H1 (cell line): ENCODE measurements at regions not wholly inside any gene's neighbourhood (a gene's known extent, or its start where the extent isn't known, plus 50 kb on each side); places are given as distances from the start of the nearest gene placed in this dataset.

ENCODE experiments used
- CTCF ChIA-PET: fragments of 300-600 bp; sonication (Branson Sonifier 250); formaldehyde crosslinking; loops from one replicate; lab custom pipeline; 2021; ENCODE audit not compliant: partially characterized antibody; lab: Charles Lee
- POLR2A ChIA-PET: fragments of 300-600 bp; sonication (Branson Sonifier 250); formaldehyde crosslinking; loops from one replicate; lab custom pipeline; 2021; ENCODE audit warnings: inconsistent platforms; ENCODE audit not compliant: partially characterized antibody; lab: Charles Lee
- DNase-seq, 2 experiments: peaks; one replicate each; pipeline versions ENCODE4 v3.0.0 to v3.0.0-alpha.2; 2010 to 2022; ENCODE audit warnings: low spot score in 2 of 2, low read depth in 1 of 2, mixed read lengths in 1 of 2
- FAIRE-seq: peaks from 2 replicates; lab custom pipeline; 2011; peaks lifted over from hg19 to GRCh38; lab: Jason Lieb, UNC
- H2AFZ ChIP-seq: 2 replicates; pipeline ENCODE4 v1.8.1; 2012; ENCODE audit warnings: low read length, inconsistent platforms
- H2AK5ac ChIP-seq: 2 replicates; pipeline ENCODE4 v1.6.1; 2013; ENCODE audit warnings: low read depth, low read length
- H2BK120ac ChIP-seq: replicated peaks from 2 replicates; pipeline ENCODE3; 2013; ENCODE audit warnings: low read depth, low read length, inconsistent platforms
- H2BK12ac ChIP-seq: 2 replicates; pipeline ENCODE4 v1.6.1; 2013; ENCODE audit warnings: low read depth, low read length
- H2BK15ac ChIP-seq: 2 replicates; pipeline ENCODE4 v1.6.1; 2013; ENCODE audit warnings: low read length
- H2BK20ac ChIP-seq: 2 replicates; pipeline ENCODE4 v1.6.1; 2013; ENCODE audit warnings: low read length
- H2BK5ac ChIP-seq: 2 replicates; pipeline ENCODE4 v1.6.1; 2013; ENCODE audit warnings: low read depth, low read length
- H3K14ac ChIP-seq: 2 replicates; pipeline ENCODE4 v1.6.1; 2013; ENCODE audit warnings: inconsistent platforms; ENCODE audit not compliant: insufficient read length
- H3K18ac ChIP-seq: 2 replicates; pipeline ENCODE4 v1.6.1; 2013; ENCODE audit warnings: low read length; ENCODE audit errors: extremely low read depth
- H3K23ac ChIP-seq: 2 replicates; pipeline ENCODE4 v1.6.1; 2013; ENCODE audit warnings: inconsistent platforms; ENCODE audit not compliant: insufficient read length
- H3K23me2 ChIP-seq: 2 replicates; pipeline ENCODE4 v1.6.1; 2013; ENCODE audit warnings: low read depth, low read length
- H3K27ac ChIP-seq: 2 replicates; pipeline ENCODE4 v1.6.1; 2011; ENCODE audit warnings: low read depth, low read length, inconsistent platforms
- H3K27me3 ChIP-seq, 4 experiments: replicated peaks in 1 of 4; 1 replicate in 1 of 4; 2 replicates in 3 of 4; pipeline versions ENCODE4 v1.6.1 to v1.8.1; 2011 to 2013; ENCODE audit warnings: low read length in 3 of 4, mild to moderate bottlenecking in 3 of 4, inconsistent platforms in 2 of 4, mixed read lengths in 2 of 4, moderate library complexity in 1 of 4; ENCODE audit not compliant: control insufficient read depth in 3 of 4, insufficient read depth in 3 of 4; ENCODE audit errors: extremely low read depth in 1 of 4
- H3K36me3 ChIP-seq, 4 experiments: 2 replicates each; pipeline versions ENCODE4 v1.6.1 to v1.8.1; 2011 to 2013; ENCODE audit warnings: mild to moderate bottlenecking in 4 of 4, low read length in 3 of 4, moderate library complexity in 2 of 4, control low read depth in 1 of 4, inconsistent platforms in 1 of 4; ENCODE audit not compliant: insufficient read depth in 4 of 4, control insufficient read depth in 2 of 4
- H3K4ac ChIP-seq: replicated peaks from 2 replicates; pipeline ENCODE3; 2013; ENCODE audit warnings: low read length, low read depth, mixed read lengths, inconsistent platforms; ENCODE audit not compliant: insufficient read length
- H3K4me1 ChIP-seq, 4 experiments: replicated peaks in 1 of 4; 1 replicate in 1 of 4; 2 replicates in 3 of 4; pipeline versions ENCODE4 v1.6.1 to v1.8.1; 2011 to 2013; ENCODE audit warnings: low read length in 3 of 4, inconsistent platforms in 2 of 4, mixed read lengths in 1 of 4; ENCODE audit not compliant: insufficient read depth in 4 of 4, control insufficient read depth in 3 of 4
- H3K4me2 ChIP-seq, 2 experiments: 2 replicates each; pipeline versions ENCODE4 v1.6.1 to v1.8.1; 2011 to 2013; ENCODE audit warnings: low read depth in 2 of 2, low read length in 2 of 2, control low read depth in 1 of 2, inconsistent platforms in 1 of 2, mild to moderate bottlenecking in 1 of 2; ENCODE audit not compliant: insufficient read depth in 1 of 2
- H3K4me3 ChIP-seq, 4 experiments: fragments of 200-600, 300-600 bp in 1 of 4; sonication (generic), shearing (Covaris generic), sonication (Bioruptor Twin) in 1 of 4; 2 replicates each; pipeline versions ENCODE4 v1.5.1 to v1.8.1; 2011 to 2016; ENCODE audit warnings: low read length in 4 of 4, low read depth in 3 of 4, control low read depth in 2 of 4, inconsistent platforms in 2 of 4, mild to moderate bottlenecking in 2 of 4, mixed read lengths in 1 of 4, moderate library complexity in 1 of 4; ENCODE audit not compliant: insufficient read depth in 2 of 4; ENCODE audit errors: extremely low read depth in 1 of 4
- H3K56ac ChIP-seq: replicated peaks from 2 replicates; pipeline ENCODE3; 2013; ENCODE audit warnings: low read depth, mild to moderate bottlenecking, mixed read lengths, low read length, inconsistent platforms; ENCODE audit not compliant: insufficient read length
- H3K79me1 ChIP-seq: 2 replicates; pipeline ENCODE4 v1.6.1; 2013; ENCODE audit warnings: low read depth, low read length, control low read depth
- H3K79me2 ChIP-seq, 2 experiments: 2 replicates each; pipeline versions ENCODE4 v1.6.1 to v1.8.1; 2012 to 2013; ENCODE audit warnings: low read length in 2 of 2, mild to moderate bottlenecking in 2 of 2, inconsistent platforms in 1 of 2; ENCODE audit not compliant: insufficient read depth in 2 of 2, control insufficient read depth in 1 of 2
- H3K9ac ChIP-seq, 4 experiments: replicated peaks in 1 of 4; 1 replicate in 1 of 4; 2 replicates in 3 of 4; pipeline versions ENCODE4 v1.6.1 to v1.8.1; 2011 to 2013; ENCODE audit warnings: low read depth in 3 of 4, low read length in 3 of 4, control low read depth in 2 of 4, mild to moderate bottlenecking in 2 of 4, moderate library complexity in 2 of 4, inconsistent platforms in 1 of 4; ENCODE audit errors: extremely low read depth in 1 of 4
- H3K9me3 ChIP-seq, 2 experiments: 2 replicates each; pipeline versions ENCODE4 v1.6.1 to v1.8.1; 2012 to 2013; ENCODE audit warnings: mild to moderate bottlenecking in 2 of 2, moderate library complexity in 2 of 2, control low read depth in 1 of 2, inconsistent platforms in 1 of 2, low read depth in 1 of 2, low read length in 1 of 2, mixed read lengths in 1 of 2; ENCODE audit not compliant: insufficient read depth in 2 of 2
- H4K20me1 ChIP-seq, 2 experiments: replicated peaks in 1 of 2; 2 replicates each; pipeline versions ENCODE3 to v1.8.1; 2011 to 2013; ENCODE audit warnings: inconsistent platforms in 2 of 2, low read length in 2 of 2, mild to moderate bottlenecking in 1 of 2; ENCODE audit not compliant: insufficient read depth in 2 of 2, control insufficient read depth in 1 of 2
- H4K5ac ChIP-seq: 2 replicates; pipeline ENCODE4 v1.6.1; 2013; ENCODE audit warnings: low read length, low read depth, mixed read lengths, inconsistent platforms; ENCODE audit not compliant: insufficient read length
- H4K8ac ChIP-seq: 2 replicates; pipeline ENCODE4 v1.8.0; 2013; ENCODE audit warnings: mild to moderate bottlenecking, moderate library complexity, low read length, inconsistent platforms; ENCODE audit not compliant: insufficient read depth; ENCODE audit errors: extremely low read depth
- H4K91ac ChIP-seq: replicated peaks from 2 replicates; pipeline ENCODE3; 2013; ENCODE audit warnings: low read length, mixed read lengths, inconsistent platforms; ENCODE audit not compliant: insufficient read length
- CBX8 ChIP-seq: fragments of 300-800, 300-1000 bp; sonication (generic); IDR thresholded peaks from 2 replicates; pipeline ENCODE4 v1.7.1; 2016; ENCODE audit warnings: low read depth, low read length, borderline replicate concordance
- CHD2 ChIP-seq: IDR thresholded peaks from 2 replicates; pipeline ENCODE4 v1.6.1; 2012; ENCODE audit warnings: low read length, improper control_type of control experiment
- WGBS, 2 experiments: shearing (Covaris generic) in 1 of 2; methylation state at CpG; one replicate each; pipeline versions ENCODE4 v1.1.6 to v1.1.7; 2013 to 2015; ENCODE audit warnings: low lambda C conversion rate in 2 of 2, mixed read lengths in 2 of 2, inconsistent platforms in 1 of 2, low coverage in 1 of 2, missing lambda C conversion rate in 1 of 2; ENCODE audit not compliant: insufficient replicate concordance in 2 of 2, insufficient coverage in 1 of 2, insufficient read length in 1 of 2; ENCODE audit errors: extremely low coverage in 1 of 2, missing lambda C conversion rate in 1 of 2; 5-methylcytosine and 5-hydroxymethylcytosine counted together

DNA sequence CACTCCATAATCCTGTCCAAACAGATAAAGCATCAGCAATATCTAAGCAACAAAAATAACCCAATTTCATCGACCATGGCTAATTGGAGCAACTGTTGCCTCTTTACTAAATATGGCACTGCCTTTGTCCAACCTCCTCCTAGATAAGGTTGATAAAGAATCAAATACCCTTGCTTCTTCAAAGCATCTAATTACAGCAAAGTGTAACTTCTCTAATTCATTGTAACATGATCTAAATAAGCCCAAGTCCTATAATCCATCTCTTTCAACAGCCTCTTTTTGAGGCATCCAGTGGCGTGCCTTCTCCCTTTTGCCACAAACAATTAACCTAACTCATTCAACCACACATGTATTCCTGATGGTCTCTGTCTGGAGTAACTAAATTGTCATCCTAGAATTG, 81.7 kb upstream of the KLHL1 start:
- FAIRE-seq: no peak
- TF ChIP-seq CBX8 (no peak), CHD2 (no peak)

More for the DNA sequence above, 81.7 kb upstream of the KLHL1 start:
- Histone ChIP-seq H3K23ac (no peak overlapping the region), H3K27ac (no peak overlapping the region), H3K56ac (no peak overlapping the region), H3K4me2 (no peak overlapping the region), H3K4me3 (no peak overlapping the region), H3K27me3 (no peaks in the 10 kb centered on the region), H2BK5ac (no peak overlapping the region), H2BK20ac (no peak overlapping the region), H3K9me3 (no peaks in the 10 kb centered on the region), H4K91ac (no peak overlapping the region), H2AK5ac (no peak overlapping the region), H4K8ac (no peak overlapping the region), H3K23me2 (no peaks in the 10 kb centered on the region), H3K79me2 (no peaks in the 10 kb centered on the region), H4K5ac (no peak overlapping the region), H2BK12ac (no peak overlapping the region), H3K4ac (no peak overlapping the region), H2BK15ac (no peak overlapping the region), H3K79me1 (no peaks in the 10 kb centered on the region), H3K36me3 (no peaks in the 10 kb centered on the region), H3K9ac (no peak overlapping the region), H3K14ac (no peak overlapping the region), H3K18ac (no peak overlapping the region), H2AFZ (peak overlapping the region; percentile 53; the same call in 1 of the 2 replicates), H2BK120ac (no peak overlapping the region), H4K20me1 (no peaks in the 10 kb centered on the region), H3K4me1 (no peaks in the 10 kb centered on the region)
- POLR2A ChIA-PET: no interaction called here
- DNase-seq: no peak
- 88% methylated on average over 2 of the region's 2 CpGs; no CpG with 5 or more reads in 1 of the 2 experiments for WGBS, 2 experiments
- CTCF ChIA-PET: interaction anchor here (0.6 to 1.2 kb wide), 3 partner anchors 16 to 1485 kb away, joined by 3 read pairs; no protein-coding TSS in a partner anchor
